ENCODE measurements at regions not wholly inside any gene's neighbourhood (a gene's known extent, or its start where the extent isn't known, plus 50 kb on each side); places are given as distances from the start of the nearest gene placed in this dataset.
A peak's percentile ranks its signal among the peaks of the same experiment; 100 is the strongest.
"Not testable (repeated sequence)": the region's sequence is repeated elsewhere in the genome, so short reads cannot be mapped to it uniquely, and the experiment has no call there.

DNA sequence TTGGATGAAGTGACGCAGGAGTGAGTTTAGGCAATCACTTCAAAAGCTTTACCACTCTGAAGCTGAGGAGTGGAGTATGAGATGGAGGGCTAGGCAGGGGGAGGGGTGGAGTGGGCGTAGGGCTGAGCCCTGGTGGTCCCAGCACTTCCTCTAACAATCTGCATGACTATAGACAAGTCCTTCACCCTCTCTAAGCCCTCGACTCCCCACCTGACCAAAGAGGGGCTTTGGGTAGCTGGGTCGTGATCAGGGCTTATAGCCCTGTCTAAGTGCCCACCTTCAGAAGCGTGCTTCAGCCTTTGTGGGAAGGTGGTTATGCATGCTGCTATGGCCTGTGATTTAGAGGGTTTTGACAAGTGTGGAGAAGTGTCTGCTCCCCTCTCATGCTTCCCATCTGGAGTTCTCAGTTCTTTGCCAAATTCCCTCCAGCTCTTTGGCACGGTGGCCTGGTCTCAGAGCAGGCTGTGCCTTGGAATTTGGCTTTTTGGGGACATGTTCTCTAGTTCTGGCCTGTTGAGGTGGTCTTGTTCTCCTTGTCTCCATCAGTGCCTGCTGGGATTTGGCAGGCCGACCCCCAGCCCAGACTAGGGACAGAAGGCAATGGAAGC, 53.0 kb downstream of the ACTBL2 start:
- in situ Hi-C loops (cut with HindIII; ENCODE audit: low sequenced_read_pairs), result no loop called here
- DNase-seq (ENCODE audit: low spot score), result peak; percentile 91

DNA sequence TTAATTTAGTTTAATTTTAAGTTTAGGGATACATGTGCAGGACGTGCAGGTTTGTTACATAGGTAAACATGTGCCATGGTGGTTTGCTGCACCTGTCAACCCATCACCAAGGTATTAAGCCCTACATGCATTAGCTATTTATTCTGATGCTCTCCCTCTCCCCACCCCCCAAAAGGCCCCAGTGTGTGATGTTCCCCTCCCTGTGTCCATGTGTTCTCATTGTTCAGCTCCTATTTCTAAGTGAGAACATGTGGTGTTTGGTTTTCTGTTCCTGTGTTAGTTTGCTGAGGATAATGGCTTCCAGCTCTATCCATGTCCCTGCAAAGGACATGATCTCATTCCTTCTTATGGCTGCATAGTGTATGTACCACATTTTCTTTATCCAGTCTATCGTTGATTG, 53.6 kb downstream of the ACTBL2 start:
- DNase-seq (ENCODE audit: low spot score); in situ Hi-C loops (cut with HindIII; ENCODE audit: low sequenced_read_pairs): not testable (repeated sequence)

DNA sequence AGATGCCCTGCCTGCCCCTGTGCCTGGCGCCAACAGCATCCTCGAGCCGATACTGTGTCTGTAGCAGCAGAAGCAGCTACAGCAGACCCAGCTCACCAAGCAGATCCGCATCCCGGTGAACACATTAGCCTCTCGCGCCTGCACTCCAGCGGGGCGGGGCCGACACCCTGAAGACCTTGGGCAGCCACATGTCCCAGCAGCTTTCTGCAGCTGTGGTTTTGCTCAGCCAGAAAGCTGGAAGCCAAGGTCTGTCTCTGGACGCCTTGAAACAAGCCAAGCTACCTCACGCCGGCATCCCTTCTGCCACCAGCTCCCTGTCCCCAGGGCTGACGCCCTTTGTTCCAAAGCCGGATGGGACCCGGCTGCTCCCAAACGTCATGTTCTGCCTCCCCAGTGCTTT, 59.6 kb downstream of the ACTBL2 start:
- in situ Hi-C loops (cut with HindIII; ENCODE audit: low sequenced_read_pairs), result no loop called here
- no peak for DNase-seq (ENCODE audit: low spot score)

DNA sequence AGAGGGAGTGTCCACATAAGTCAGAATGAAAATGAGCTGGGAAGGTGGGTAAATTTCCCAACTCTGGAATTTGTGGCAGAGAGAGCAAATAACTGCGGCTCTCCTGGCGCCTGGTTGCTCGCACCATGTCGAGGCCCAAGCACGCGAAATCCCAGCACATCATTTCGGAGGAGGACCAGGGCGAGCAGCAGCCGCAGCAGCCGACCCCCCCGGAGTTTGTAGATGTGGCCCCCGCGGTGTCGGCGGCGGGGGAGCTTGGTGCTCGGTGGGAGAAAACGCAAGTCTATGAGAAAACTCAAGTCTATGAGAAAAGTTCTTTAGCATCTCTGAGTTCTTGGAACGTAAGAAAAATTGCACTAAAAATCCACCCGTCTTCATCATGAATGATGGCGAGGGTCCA, 60.3 kb downstream of the ACTBL2 start:
- in situ Hi-C loops (cut with HindIII; ENCODE audit: low sequenced_read_pairs), result no loop called here
- DNase-seq (ENCODE audit: low spot score), result no peak

DNA sequence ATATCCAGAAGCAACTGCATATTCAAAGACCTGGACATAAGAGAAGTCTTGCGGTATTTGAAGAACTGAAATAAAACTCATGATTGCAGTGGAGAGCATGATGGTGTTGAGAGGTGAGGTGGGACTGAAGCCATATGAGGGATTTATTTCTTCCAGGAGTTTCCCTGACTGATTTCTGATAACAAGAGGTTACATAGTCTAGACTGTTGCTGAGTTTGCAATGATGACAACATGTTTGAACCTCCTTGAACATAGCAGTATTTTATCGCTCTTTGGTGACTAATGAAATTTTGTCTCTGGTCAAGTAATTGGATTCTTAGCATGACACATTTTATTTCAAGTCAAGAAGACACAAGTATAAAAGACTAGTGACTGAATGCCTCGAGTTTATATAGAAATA, 61.8 kb downstream of the ACTBL2 start:
- DNase-seq (ENCODE audit: low spot score), result no peak
- in situ Hi-C loops (cut with HindIII; ENCODE audit: low sequenced_read_pairs), result no loop called here

DNA sequence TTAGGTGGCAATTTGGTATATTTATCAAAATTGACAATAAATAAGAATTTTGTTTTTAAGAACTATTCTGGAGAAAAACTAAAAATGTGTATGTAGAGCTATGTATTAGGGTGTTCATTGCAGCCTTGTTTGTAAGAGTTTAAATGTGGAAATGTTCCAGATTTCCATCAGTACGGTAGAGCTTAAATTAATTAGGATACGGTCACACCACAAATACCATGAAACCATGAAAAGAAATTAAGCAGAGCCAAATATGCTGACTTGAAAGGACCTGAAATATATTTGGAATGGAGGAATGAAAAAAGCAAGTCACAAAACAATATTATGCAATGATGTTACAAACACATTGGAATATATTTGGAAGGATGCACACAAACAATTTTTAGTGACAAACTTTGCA, 64.6 kb downstream of the ACTBL2 start:
- no peak for DNase-seq (ENCODE audit: low spot score)
- in situ Hi-C loops (cut with HindIII; ENCODE audit: low sequenced_read_pairs), result no loop called here

DNA sequence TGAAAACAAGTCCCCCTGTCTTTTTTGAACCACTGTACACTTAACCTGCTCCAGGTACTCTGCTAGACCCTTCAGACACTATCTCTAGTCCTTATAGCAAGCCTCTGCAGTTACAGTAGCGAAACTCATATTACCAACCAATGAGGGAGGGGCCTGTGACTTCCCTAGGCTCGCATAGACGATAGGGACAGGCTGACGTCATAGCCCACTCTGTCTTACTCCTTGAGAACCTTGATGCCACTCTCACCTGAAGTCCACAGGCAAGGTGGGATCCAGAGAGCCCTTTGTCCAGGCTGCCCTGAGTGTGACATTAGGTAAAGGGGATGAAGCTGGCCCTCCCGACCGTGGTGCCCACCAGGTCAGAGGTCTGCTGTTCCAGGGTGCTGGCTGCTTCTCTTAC, 65.3 kb downstream of the ACTBL2 start:
- DNase-seq (ENCODE audit: low spot score), result no peak
- in situ Hi-C loops (cut with HindIII; ENCODE audit: low sequenced_read_pairs), result no loop called here

DNA sequence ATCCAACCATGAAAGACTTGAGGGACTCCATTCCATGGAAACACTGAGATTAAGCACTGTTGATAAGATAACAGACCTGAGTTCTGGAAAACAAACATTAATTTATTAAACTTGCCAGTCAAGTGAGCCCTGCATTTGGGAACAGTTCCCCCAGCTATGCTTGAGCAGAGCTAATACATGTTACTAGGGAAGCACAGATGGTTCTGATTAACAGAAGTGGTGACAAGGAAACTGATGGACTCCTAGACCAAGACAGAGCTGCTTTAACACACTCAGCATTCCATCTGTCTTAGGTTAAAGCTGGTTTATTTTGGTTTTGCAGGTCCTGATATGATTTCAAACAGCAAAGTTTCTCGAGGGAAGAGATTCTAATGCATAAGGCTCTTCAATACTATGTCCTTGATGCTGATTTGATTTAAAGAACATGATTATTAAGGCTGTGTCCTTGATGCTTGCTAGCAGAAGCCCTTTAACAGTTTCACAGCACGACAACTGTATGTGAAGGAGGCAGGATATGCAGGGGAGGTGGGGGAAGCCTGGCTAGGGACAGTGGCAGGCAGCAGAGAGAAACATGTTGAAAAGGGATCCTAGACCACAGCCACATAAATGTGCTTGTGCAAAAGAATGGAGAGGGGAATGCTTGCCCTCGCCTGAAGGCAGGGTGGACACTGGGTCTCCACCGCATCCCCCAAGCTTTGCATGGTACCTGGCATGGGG, 66.2 kb downstream of the ACTBL2 start:
- in situ Hi-C loops (cut with HindIII; ENCODE audit: low sequenced_read_pairs), result no loop called here
- DNase-seq (ENCODE audit: low spot score), result peak; percentile 9

DNA sequence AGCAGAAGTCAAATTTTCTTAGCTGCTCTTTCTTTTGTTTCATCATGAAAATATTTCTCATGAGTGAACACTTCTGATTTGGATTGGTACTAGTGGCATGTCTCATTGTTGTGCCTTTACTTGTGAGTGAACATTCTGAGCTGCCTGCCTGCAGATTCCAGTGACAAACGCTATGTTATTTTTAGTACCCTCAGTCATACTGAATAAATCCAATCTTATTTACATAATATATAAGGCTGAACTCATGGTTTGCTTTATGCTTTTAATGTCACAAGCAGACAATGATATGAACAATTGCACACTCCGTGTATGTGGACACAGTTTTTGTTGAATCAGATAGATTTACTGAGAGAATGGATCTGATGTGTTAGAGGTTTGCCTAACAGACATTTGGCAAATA, 67.8 kb downstream of the ACTBL2 start:
- in situ Hi-C loops (cut with HindIII; ENCODE audit: low sequenced_read_pairs), result no loop called here
- no peak for DNase-seq (ENCODE audit: low spot score)

DNA sequence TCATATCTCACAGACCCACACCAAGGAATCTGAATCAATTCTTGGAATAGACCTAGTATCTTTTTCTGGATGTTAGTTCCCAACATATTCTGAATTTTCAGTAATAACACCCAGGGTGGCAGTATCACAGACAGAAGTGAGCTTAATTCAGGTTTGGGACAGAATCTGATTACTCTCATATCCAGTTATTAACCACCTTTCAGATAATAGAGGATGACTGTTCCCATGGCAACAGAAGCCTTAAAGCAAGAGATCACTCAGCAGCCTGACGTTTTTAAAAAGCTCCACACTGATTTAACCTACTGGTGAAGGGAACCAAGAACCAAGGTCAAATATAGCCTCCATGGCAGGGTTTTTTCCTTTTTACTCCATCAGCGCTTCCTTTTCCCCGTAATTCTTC, 68.4 kb downstream of the ACTBL2 start:
- DNase-seq (ENCODE audit: low spot score), result no peak
- in situ Hi-C loops (cut with HindIII; ENCODE audit: low sequenced_read_pairs), result no loop called here

DNA sequence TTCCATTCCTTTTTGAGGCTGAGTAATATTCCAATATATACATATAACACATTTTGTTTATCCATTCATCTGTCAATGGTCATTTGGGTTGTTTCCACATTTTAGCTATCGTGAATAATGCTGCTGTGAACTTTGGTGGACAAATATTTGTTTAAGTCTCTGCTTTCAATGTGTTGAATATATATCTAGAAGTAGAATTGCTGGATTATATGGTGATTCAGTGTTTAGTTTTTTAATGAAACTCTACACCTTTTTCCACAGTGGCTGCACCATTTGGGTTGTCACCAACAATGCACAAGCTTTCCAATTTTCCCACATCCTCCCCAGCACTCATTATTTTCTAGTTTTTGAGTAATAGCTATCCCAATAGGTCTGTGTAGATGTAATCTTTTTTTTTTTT, 69.5 kb downstream of the ACTBL2 start:
- no peak for DNase-seq (ENCODE audit: low spot score)
- in situ Hi-C loops (cut with HindIII; ENCODE audit: low sequenced_read_pairs), result no loop called here

DNA sequence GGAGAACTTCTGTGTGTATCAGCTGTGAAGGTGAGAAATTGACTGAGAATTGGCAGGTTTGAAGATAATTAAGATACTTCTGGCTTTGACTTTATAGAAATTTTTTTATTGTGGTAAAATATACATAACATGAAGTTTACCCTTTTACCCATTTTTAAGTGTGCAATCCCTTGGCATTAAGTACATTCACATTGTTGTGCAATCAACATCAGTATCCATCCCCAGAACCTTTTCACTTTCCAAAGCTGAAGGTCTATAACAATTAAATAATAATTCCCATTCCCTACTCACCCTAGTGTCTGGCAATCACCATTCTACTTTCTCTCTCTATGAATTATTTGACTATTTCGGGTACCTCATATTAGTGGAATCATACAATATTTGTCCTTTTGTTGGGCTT, 69.9 kb downstream of the ACTBL2 start:
- DNase-seq (ENCODE audit: low spot score), result no peak
- in situ Hi-C loops (cut with HindIII; ENCODE audit: low sequenced_read_pairs), result no loop called here

DNA sequence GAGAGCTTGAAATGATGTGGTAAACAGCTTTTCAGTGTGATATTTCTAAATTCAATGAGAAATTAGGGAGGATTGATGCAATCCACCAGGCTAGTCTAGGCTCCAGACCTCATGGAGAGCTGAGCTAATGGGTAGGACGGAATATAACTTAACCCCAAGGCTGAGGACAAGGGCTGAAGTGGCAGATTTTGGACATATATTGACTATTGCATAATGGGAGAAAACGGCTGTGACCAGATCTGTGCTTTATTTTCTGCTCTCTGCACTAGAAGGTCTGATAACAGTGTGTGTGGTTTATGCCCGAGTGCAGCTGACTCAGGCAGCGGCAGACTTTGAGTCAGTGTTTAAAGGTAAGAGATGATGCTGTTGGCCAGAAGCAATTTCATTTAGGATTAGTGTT, 70.6 kb downstream of the ACTBL2 start:
- in situ Hi-C loops (cut with HindIII; ENCODE audit: low sequenced_read_pairs), result no loop called here

DNA sequence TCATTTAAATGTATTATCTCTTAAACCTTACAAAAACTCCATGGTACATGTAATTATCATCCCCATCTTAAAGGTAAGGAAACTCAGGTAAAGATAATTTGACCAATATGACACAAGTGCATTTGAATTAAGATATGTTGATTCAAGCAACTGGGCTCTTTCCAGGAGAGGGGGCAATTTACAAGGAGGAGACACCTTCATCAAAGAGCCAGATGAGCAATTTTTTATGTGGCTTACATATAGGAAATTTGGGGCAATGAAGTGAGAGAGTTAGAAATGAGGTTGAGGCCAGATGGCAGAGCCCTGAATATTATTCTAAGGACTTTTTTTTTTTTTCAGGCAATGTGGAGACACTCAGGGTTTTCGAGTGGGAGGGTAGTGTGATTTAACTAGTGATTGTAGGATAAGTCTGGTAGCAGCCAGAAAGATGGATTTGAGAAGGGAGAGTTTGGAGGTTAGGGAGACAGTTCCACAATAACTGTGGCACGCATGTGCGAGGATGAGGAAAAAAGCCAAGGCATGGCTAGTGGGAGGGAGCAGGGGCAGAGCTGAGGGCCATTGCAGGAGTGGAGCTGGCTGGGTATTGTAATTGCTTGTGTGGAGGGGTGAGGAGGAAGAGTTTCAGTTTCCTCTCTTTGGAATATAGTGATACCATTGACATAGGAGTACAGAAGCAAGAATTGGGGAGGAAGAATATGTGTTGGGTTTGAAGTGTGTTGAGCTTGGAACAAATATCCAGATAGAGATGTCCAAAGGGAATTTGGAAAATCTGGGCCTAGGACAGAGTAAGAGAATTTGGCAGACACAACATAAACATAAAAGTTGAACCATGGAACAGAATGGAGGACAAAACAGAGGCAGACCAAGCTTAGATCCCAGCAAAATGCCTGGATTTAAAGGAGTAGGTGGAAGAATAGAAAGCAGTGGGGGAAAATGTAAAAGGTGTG, 72.0 kb downstream of the ACTBL2 start:
- DNase-seq (ENCODE audit: low spot score), result no peak
- in situ Hi-C loops (cut with HindIII; ENCODE audit: low sequenced_read_pairs), result no loop called here

More for the DNA sequence above, 70.6 kb downstream of the ACTBL2 start:
- DNase-seq (ENCODE audit: low spot score), result no peak

DNA sequence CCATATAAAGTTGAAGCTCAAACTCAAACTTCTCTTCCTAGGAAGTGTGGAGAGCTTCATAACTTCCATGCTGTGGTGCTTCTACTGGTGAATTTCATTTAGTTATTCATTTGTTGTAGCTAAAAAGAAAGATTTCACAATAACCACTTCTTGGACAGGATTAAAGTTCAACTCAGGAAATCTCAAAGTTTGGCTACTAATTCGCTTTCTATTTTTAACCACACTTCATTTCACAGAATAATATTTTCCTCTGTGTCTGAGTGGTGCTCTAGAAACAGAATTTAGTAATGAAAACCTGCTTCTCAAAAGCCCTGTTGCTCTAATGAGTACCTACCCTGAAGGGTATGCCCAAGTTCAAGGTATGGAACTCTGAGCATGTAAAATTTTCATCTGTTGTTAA, 73.9 kb downstream of the ACTBL2 start:
- in situ Hi-C loops (cut with HindIII; ENCODE audit: low sequenced_read_pairs), result no loop called here
- no peak for DNase-seq (ENCODE audit: low spot score)

DNA sequence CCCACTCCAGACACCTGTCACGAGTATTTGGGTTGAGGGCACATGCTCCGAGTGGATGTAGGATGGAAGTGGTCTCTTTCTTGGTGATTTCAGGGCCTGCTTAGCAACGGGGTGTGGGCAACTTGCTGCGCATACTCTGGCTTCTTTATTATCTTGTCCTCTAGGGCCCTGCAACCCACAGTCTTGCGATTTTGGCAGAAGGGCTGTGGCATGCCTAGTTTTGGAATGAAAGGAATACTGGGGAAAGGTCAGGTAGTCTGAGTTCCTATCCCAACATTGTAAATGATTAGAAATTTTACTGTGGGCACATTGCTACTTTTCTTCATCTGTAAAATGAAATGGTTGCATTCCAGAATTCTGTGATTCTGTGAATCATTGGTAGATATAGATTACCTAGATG, 74.3 kb downstream of the ACTBL2 start:
- in situ Hi-C loops (cut with HindIII; ENCODE audit: low sequenced_read_pairs), result no loop called here
- DNase-seq (ENCODE audit: low spot score), result no peak

DNA sequence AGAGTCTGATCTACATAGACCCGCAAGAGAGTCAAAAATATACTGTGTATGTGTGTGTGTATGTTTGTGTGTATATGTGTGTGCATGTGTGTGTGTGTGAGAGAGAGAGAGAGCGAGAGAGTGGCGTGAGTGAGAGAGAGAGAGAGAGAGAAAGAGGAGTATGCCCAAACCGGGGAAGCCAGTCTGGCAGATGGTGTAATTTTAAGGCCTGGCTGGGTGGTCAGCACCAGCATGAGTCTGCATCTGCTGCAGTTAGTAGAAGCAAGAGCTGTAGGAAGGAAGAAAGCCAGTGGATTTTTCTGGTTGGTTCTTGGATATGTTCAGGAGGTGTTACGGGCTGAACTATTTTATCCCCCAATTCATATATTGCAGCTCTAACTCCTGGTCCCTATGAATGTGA, 75.2 kb downstream of the ACTBL2 start:
- in situ Hi-C loops (cut with HindIII; ENCODE audit: low sequenced_read_pairs), result no loop called here
- DNase-seq (ENCODE audit: low spot score), result peak; percentile 79

DNA sequence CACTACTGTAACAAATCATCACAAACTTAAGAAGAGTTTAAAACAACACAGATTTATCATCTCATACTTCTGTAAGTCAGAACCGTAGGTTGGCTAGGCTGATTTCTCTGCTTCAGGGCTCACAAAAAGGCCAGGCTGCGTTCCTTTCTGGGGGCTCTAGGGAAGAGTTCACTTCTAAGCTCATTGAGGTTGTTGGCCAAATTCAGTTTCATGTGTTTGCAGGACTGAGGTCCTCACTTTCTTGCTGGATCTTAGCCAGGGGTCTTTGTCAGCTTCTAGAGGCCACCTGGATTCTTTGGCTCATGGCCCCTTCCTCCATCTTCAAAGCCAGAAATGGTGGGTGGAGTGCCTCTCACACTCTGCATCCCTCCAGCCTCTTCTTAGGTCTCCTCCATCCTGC, 76.0 kb downstream of the ACTBL2 start:
- in situ Hi-C loops (cut with HindIII; ENCODE audit: low sequenced_read_pairs), result no loop called here
- DNase-seq (ENCODE audit: low spot score), result no peak

DNA sequence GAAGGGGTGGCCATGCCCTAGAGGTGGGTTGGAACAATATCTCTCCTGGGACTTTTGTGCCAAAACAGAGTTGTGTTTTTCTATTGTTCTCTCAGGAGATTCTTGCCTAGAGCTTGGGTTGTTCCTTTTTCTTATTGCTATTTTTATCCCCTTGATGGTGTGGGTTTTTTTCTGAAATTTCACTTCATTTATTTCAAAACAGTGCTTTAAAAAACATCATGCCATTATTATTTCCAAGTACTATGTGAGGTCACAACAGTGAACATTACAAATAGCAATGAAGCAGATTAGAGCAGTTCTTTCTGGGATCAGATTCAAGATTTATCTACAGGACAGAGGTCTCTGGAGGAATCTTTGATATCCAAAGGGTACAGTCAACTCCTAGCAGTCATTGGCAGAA, 76.6 kb downstream of the ACTBL2 start:
- DNase-seq (ENCODE audit: low spot score), result no peak
- in situ Hi-C loops (cut with HindIII; ENCODE audit: low sequenced_read_pairs), result no loop called here

DNA sequence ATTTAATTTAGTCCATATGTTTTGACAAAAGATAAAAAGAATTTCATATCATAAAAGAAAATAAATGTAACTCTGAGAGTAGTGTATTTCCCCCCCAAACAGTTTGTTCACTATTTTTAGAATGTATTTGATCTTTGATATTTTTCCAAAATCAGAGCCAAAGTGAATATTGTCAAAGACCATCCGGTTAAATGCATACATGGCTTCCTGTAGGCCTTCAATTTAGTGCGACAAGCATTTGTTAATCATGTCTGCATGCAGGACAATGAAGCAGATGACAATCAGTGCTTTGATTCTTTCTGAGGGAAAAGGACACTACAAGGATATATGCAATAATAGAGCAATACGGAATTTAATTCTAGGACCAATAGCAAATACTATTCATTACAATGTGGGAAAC, 79.8 kb downstream of the ACTBL2 start:
- in situ Hi-C loops (cut with HindIII; ENCODE audit: low sequenced_read_pairs), result no loop called here
- DNase-seq (ENCODE audit: low spot score), result no peak
